DND-41 (cell line): ENCODE measurements at regions not wholly inside any gene's neighbourhood (a gene's known extent, or its start where the extent isn't known, plus 50 kb on each side); places are given as distances from the start of the nearest gene placed in this dataset.

Experiments used
- ATAC-seq: fragments of 200-7000 bp; cut with Tn5 transposase; 3 replicates; pipeline ENCODE4 v1.9.1; 2021; ENCODE audit warnings: low read depth; ENCODE audit not compliant: insufficient read depth
- DNase-seq: peaks from one replicate; pipeline ENCODE4 v3.0.0-alpha.2; 2020
- H2AFZ ChIP-seq: 2 replicates; pipeline ENCODE4 v1.6.0; 2012; ENCODE audit warnings: low read depth, low read length
- H3K27ac ChIP-seq: 2 replicates; pipeline ENCODE4 v1.5.1; 2012; ENCODE audit warnings: low read length, inconsistent platforms
- H3K27me3 ChIP-seq: fragments of 200-600 bp; sonication (generic); 2 replicates; pipeline ENCODE4 v1.6.0; 2012; ENCODE audit warnings: low read length, mild to moderate bottlenecking, inconsistent platforms; ENCODE audit not compliant: insufficient read depth, poor library complexity
- H3K36me3 ChIP-seq: 2 replicates; pipeline ENCODE4 v1.5.1; 2012; ENCODE audit warnings: low read length, inconsistent platforms; ENCODE audit not compliant: insufficient read depth
- H3K4me1 ChIP-seq: 2 replicates; pipeline ENCODE4 v1.5.1; 2012; ENCODE audit warnings: mild to moderate bottlenecking, low read length; ENCODE audit not compliant: insufficient read depth
- H3K4me2 ChIP-seq: 2 replicates; pipeline ENCODE4 v1.6.0; 2012; ENCODE audit warnings: mild to moderate bottlenecking, moderate library complexity, low read length, inconsistent platforms; ENCODE audit not compliant: insufficient read depth
- H3K4me3 ChIP-seq, 2 experiments: fragments of 200-600 bp in 1 of 2; shearing (Covaris generic) in 1 of 2; 2 replicates each; pipeline ENCODE4 v1.5.1; 2012 to 2016; ENCODE audit warnings: inconsistent platforms in 2 of 2, low read length in 2 of 2, mild to moderate bottlenecking in 2 of 2, low read depth in 1 of 2, moderate library complexity in 1 of 2
- H3K79me2 ChIP-seq: 2 replicates; pipeline ENCODE4 v1.6.0; 2012; ENCODE audit warnings: low read length, inconsistent platforms; ENCODE audit not compliant: insufficient read depth
- H3K9ac ChIP-seq: 2 replicates; pipeline ENCODE4 v1.6.0; 2012; ENCODE audit warnings: low read depth, mild to moderate bottlenecking, inconsistent platforms, low read length, moderate library complexity
- H3K9me3 ChIP-seq: 2 replicates; pipeline ENCODE4 v1.5.1; 2012; ENCODE audit warnings: low read length, moderate library complexity, mild to moderate bottlenecking, inconsistent platforms; ENCODE audit not compliant: insufficient read depth, severe bottlenecking
- H4K20me1 ChIP-seq: 2 replicates; pipeline ENCODE4 v1.6.0; 2012; ENCODE audit warnings: low read length; ENCODE audit not compliant: insufficient read depth
- CTCF ChIP-seq: IDR thresholded peaks from 2 replicates; pipeline ENCODE4 v1.5.1; 2012; ENCODE audit warnings: borderline replicate concordance, low read length, moderate library complexity, mild to moderate bottlenecking; ENCODE audit not compliant: poor library complexity, severe bottlenecking; ENCODE audit errors: extremely low read depth
- EZH2 ChIP-seq: IDR thresholded peaks from 3 replicates; pipeline ENCODE4 v1.6.1; 2012; ENCODE audit warnings: borderline replicate concordance, low read depth, mild to moderate bottlenecking, moderate library complexity, low read length, inconsistent platforms; ENCODE audit not compliant: severe bottlenecking

DNA sequence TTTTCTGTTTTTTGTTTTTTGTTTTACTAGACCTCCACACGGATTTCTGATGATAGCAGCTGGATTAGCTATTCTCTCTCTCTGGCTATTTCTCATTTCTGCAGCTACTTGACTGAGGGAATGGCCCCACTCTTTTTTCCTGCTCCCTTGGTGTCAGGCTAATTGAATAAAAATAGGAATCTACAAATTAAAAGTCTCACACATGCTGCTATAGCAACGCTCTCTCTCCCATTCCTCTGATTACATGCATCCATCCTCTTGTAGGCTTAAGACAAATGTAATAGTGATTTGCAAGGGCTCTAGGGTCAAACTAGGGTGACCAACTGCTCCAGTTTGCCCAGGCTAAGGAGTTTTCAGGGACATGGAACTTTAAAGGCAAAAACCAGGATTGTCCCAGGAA, 221.8 kb downstream of the PHLDA1 start:
- Histone ChIP-seq H3K79me2 (no peaks in the 10 kb centered on the region), H3K36me3 (no peaks in the 10 kb centered on the region), H3K4me1 (no peaks in the 10 kb centered on the region), H3K4me2 (no peak overlapping the region), H3K9ac (no peak overlapping the region), H3K27ac (no peak overlapping the region), H2AFZ (no peak overlapping the region), H3K27me3 (no peaks in the 10 kb centered on the region), H4K20me1 (no peaks in the 10 kb centered on the region), H3K9me3 (no peaks in the 10 kb centered on the region), H3K4me3 (no peak overlapping the region)
- DNase-seq = no peak
- TF ChIP-seq EZH2 (no peak), CTCF (no peak)
- no peak for ATAC-seq

DNA sequence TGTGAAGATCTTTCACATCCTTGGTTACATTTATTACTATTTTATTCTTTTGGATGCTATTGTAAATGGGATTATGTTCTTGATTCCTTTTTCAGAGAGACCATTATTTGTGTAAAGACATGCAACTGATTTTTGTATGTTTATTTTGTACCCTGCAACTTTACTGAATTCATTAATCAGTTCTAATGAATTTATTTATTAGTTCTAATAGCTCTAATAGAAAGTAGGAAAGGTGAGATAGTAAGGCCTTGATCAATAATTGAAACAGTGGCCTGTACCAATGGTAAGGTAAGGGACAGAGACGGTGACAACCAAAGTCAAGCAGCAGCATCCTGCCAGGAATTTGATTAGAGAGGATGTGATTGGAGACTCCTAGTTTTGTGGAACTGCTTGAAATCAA, 224.1 kb downstream of the PHLDA1 start:
- no peaks in the 10 kb centered on the region for H3K36me3 ChIP-seq
- no peaks in the 10 kb centered on the region for H3K9me3 ChIP-seq
- no peaks in the 10 kb centered on the region for H3K79me2 ChIP-seq
- H3K27ac ChIP-seq = no peak overlapping the region
- no peaks in the 10 kb centered on the region for H4K20me1 ChIP-seq
- H3K4me2 ChIP-seq = no peak overlapping the region
- no peak overlapping the region for H2AFZ ChIP-seq
- TF ChIP-seq CTCF (no peak), EZH2 (no peak)
- H3K9ac ChIP-seq = no peak overlapping the region
- no peaks in the 10 kb centered on the region for H3K27me3 ChIP-seq
- no peaks in the 10 kb centered on the region for H3K4me1 ChIP-seq
- ATAC-seq (no peak), DNase-seq (no peak)
- no peak overlapping the region for H3K4me3 ChIP-seq

DNA sequence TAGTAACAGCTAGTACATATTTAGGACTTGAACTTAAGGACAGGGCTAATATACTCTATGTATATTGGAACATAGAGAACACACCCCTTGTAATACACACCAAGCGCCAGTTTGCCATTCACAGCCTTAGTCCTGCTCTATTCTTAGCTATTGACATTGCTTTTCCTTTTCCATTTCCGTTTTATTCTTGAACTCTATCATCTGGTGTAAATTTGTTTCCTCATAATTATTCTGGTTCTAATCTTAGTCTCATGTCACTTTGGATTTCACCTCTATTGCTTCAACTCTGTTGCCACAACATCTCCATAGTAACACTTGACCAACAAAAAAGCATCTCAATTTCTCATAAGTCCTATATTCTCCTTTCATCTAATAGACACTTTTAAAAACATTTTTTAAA, 225.7 kb downstream of the PHLDA1 start:
- Histone ChIP-seq H3K4me1 (no peaks in the 10 kb centered on the region), H3K27me3 (no peaks in the 10 kb centered on the region), H3K4me3 (no peak overlapping the region), H4K20me1 (no peaks in the 10 kb centered on the region), H3K4me2 (no peak overlapping the region), H3K9me3 (no peaks in the 10 kb centered on the region), H3K9ac (no peak overlapping the region), H3K79me2 (no peaks in the 10 kb centered on the region), H2AFZ (no peak overlapping the region), H3K36me3 (no peaks in the 10 kb centered on the region), H3K27ac (no peak overlapping the region)
- ATAC-seq (no peak), DNase-seq (no peak)
- no peak for TF ChIP-seq CTCF

DNA sequence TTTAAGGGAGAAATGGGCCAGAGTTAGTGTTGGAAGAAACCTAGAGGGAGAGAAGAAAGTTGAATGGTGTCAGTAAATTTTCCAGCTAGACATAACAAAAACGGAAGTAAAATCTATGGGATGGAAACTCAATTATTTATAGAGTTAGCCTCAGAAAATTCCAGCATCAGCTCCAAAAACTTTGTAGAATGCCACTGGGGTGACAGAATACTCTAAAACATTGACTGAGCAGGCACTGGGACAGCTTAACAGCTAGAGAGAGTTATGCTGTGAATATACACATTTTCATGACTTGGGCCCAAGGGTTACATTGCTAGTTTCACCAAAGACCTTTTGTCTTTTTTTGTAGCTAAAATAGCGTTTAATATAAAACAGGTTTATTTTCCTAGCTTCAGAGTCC, 226.3 kb downstream of the PHLDA1 start:
- H3K9me3 ChIP-seq = no peaks in the 10 kb centered on the region
- no peak overlapping the region for H2AFZ ChIP-seq
- no peak overlapping the region for H3K27ac ChIP-seq

More for the DNA sequence above, 226.3 kb downstream of the PHLDA1 start:
- no peaks in the 10 kb centered on the region for H3K27me3 ChIP-seq
- ATAC-seq (no peak), DNase-seq (no peak)
- H3K4me3 ChIP-seq = no peak overlapping the region
- H3K36me3 ChIP-seq = no peaks in the 10 kb centered on the region
- H3K79me2 ChIP-seq = no peaks in the 10 kb centered on the region
- no peak overlapping the region for H3K4me2 ChIP-seq
- H3K4me1 ChIP-seq = no peaks in the 10 kb centered on the region
- no peaks in the 10 kb centered on the region for H4K20me1 ChIP-seq
- TF ChIP-seq CTCF (no peak), EZH2 (no peak)
- H3K9ac ChIP-seq = no peak overlapping the region
